H9 (cell line): ENCODE measurements at regions not wholly inside any gene's neighbourhood (a gene's known extent, or its start where the extent isn't known, plus 50 kb on each side); places are given as distances from the start of the nearest gene placed in this dataset.

Source experiments
- DNase-seq: peaks from one replicate; pipeline ENCODE4 v3.0.0-alpha.2; 2017
- H2AFZ ChIP-seq: one replicate; pipeline ENCODE4 v1.6.1; 2013; ENCODE audit warnings: mild to moderate bottlenecking, low read length, control low read depth, moderate library complexity
- H2AK5ac ChIP-seq: 2 replicates; pipeline ENCODE4 v1.6.1; 2013; ENCODE audit warnings: low read length, control low read depth, mixed read lengths; ENCODE audit not compliant: insufficient read length
- H2BK120ac ChIP-seq: one replicate; pipeline ENCODE4 v1.6.1; 2013; ENCODE audit warnings: low read depth, mild to moderate bottlenecking, low read length, control low read depth, inconsistent platforms; ENCODE audit not compliant: poor library complexity, severe bottlenecking
- H2BK12ac ChIP-seq: 2 replicates; pipeline ENCODE4 v1.6.1; 2013; ENCODE audit warnings: low read length, control low read depth, mixed read lengths, low read depth; ENCODE audit not compliant: insufficient read length
- H2BK15ac ChIP-seq: 2 replicates; pipeline ENCODE4 v1.6.1; 2013; ENCODE audit warnings: low read depth, low read length, control low read depth
- H2BK20ac ChIP-seq: one replicate; pipeline ENCODE4 v1.6.1; 2013; ENCODE audit warnings: low read depth, mild to moderate bottlenecking, low read length, control low read depth, inconsistent platforms; ENCODE audit not compliant: poor library complexity, severe bottlenecking
- H2BK5ac ChIP-seq: 2 replicates; pipeline ENCODE4 v1.6.1; 2013; ENCODE audit warnings: low read length, control low read depth, mixed read lengths; ENCODE audit not compliant: insufficient read length
- H3K14ac ChIP-seq: 2 replicates; pipeline ENCODE4 v1.6.1; 2013; ENCODE audit warnings: low read length, control low read depth; ENCODE audit not compliant: insufficient read depth
- H3K18ac ChIP-seq: 2 replicates; pipeline ENCODE4 v1.6.1; 2013; ENCODE audit warnings: low read depth, mild to moderate bottlenecking, mixed read lengths, low read length, control low read depth; ENCODE audit not compliant: insufficient read length
- H3K23ac ChIP-seq: 2 replicates; pipeline ENCODE4 v1.6.1; 2013; ENCODE audit warnings: low read length, control low read depth, mixed read lengths, low read depth; ENCODE audit not compliant: insufficient read length
- H3K23me2 ChIP-seq: 2 replicates; pipeline ENCODE4 v1.6.1; 2013; ENCODE audit warnings: low read depth, mild to moderate bottlenecking, mixed read lengths, low read length, control low read depth; ENCODE audit not compliant: insufficient read length, poor library complexity, severe bottlenecking
- H3K27ac ChIP-seq: 2 replicates; pipeline ENCODE4 v1.5.1; 2013; ENCODE audit warnings: low read length, control low read depth, mixed read lengths, low read depth; ENCODE audit not compliant: insufficient read length
- H3K27me3 ChIP-seq: 2 replicates; pipeline ENCODE4 v1.6.1; 2013; ENCODE audit warnings: low read length, control low read depth, inconsistent platforms; ENCODE audit not compliant: insufficient read depth
- H3K4ac ChIP-seq: 2 replicates; pipeline ENCODE4 v1.6.1; 2013; ENCODE audit warnings: low read depth, mild to moderate bottlenecking, control low read depth, inconsistent platforms, low read length, moderate library complexity
- H3K4me1 ChIP-seq: 2 replicates; pipeline ENCODE4 v1.6.1; 2013; ENCODE audit warnings: low read length, control low read depth, inconsistent platforms; ENCODE audit not compliant: insufficient read depth
- H3K4me2 ChIP-seq: 2 replicates; pipeline ENCODE4 v1.6.1; 2013; ENCODE audit warnings: low read length, control low read depth, mixed read lengths; ENCODE audit not compliant: insufficient read length, insufficient read depth
- H3K56ac ChIP-seq: 2 replicates; pipeline ENCODE4 v1.6.1; 2013; ENCODE audit warnings: low read depth, mild to moderate bottlenecking, mixed read lengths, low read length, control low read depth; ENCODE audit not compliant: insufficient read length
- H3K79me1 ChIP-seq: 2 replicates; pipeline ENCODE4 v1.6.1; 2013; ENCODE audit warnings: low read depth, mild to moderate bottlenecking, moderate library complexity, low read length, control low read depth, inconsistent platforms; ENCODE audit not compliant: insufficient read depth, poor library complexity, severe bottlenecking
- H3K79me2 ChIP-seq: 2 replicates; pipeline ENCODE4 v1.6.1; 2013; ENCODE audit warnings: low read length, control low read depth, inconsistent platforms; ENCODE audit not compliant: insufficient read depth
- H3K9ac ChIP-seq: 2 replicates; pipeline ENCODE4 v1.6.1; 2013; ENCODE audit warnings: low read length, control low read depth, mixed read lengths; ENCODE audit not compliant: insufficient read length; ENCODE audit errors: extremely low read depth
- H3K9me3 ChIP-seq: one replicate; pipeline ENCODE4 v1.6.1; 2013; ENCODE audit warnings: low read depth, low read length, inconsistent platforms; ENCODE audit not compliant: control insufficient read depth
- H3T11ph ChIP-seq: one replicate; pipeline ENCODE4 v1.6.1; 2013; ENCODE audit warnings: mild to moderate bottlenecking, low read length, control low read depth, inconsistent platforms
- H4K20me1 ChIP-seq: one replicate; pipeline ENCODE4 v1.6.1; 2013; ENCODE audit not compliant: control insufficient read depth, insufficient read length, insufficient read depth
- H4K5ac ChIP-seq: 2 replicates; pipeline ENCODE4 v1.6.1; 2013; ENCODE audit warnings: low read depth, mild to moderate bottlenecking, mixed read lengths, low read length, control low read depth; ENCODE audit not compliant: insufficient read length
- H4K8ac ChIP-seq: replicated peaks from 2 replicates; pipeline ENCODE4 v1.6.1; 2013; ENCODE audit warnings: low read length, control low read depth, mixed read lengths, low read depth; ENCODE audit not compliant: insufficient read length
- H4K91ac ChIP-seq: 2 replicates; pipeline ENCODE4 v1.6.1; 2013; ENCODE audit warnings: low read depth, mild to moderate bottlenecking, moderate library complexity, mixed read lengths, low read length, control low read depth; ENCODE audit not compliant: insufficient read length
- H3K27ac Mint-ChIP-seq, 3 experiments: 2 replicates in 2 of 3; 3 replicates in 1 of 3; pipeline ENCODE4 v1.8.0; 2020 to 2021; ENCODE audit warnings: mixed read lengths in 3 of 3, mild to moderate bottlenecking in 1 of 3, moderate library complexity in 1 of 3
- H3K27me3 Mint-ChIP-seq: 2 replicates; pipeline ENCODE4 v1.8.0; 2021; ENCODE audit warnings: low read depth, mild to moderate bottlenecking, moderate library complexity, mixed read lengths
- H3K36me3 Mint-ChIP-seq, 3 experiments: 2 replicates in 2 of 3; 3 replicates in 1 of 3; pipeline ENCODE4 v1.8.0; 2020 to 2021; ENCODE audit warnings: low read depth in 3 of 3, mixed read lengths in 3 of 3; ENCODE audit not compliant: insufficient read depth in 1 of 3
- H3K4me1 Mint-ChIP-seq, 2 experiments: 2 replicates each; pipeline ENCODE4 v1.8.0; 2020; ENCODE audit warnings: mixed read lengths in 2 of 2
- H3K4me3 Mint-ChIP-seq, 2 experiments: 2 replicates in 1 of 2; 3 replicates in 1 of 2; pipeline ENCODE4 v1.8.0; 2020 to 2021; ENCODE audit warnings: mild to moderate bottlenecking in 2 of 2, mixed read lengths in 2 of 2, moderate library complexity in 1 of 2
- H3K9me3 Mint-ChIP-seq, 2 experiments: 2 replicates in 1 of 2; 3 replicates in 1 of 2; pipeline ENCODE4 v1.8.0; 2020; ENCODE audit warnings: mild to moderate bottlenecking in 2 of 2, mixed read lengths in 2 of 2, moderate library complexity in 1 of 2
- WGBS: extraction: QIAGEN DNeasy Blood & Tissue Kit; methylation state at CpG from one replicate; pipeline ENCODE4 v1.1.7; 2013; ENCODE audit warnings: missing lambda C conversion rate, low lambda C conversion rate, mixed read lengths; ENCODE audit not compliant: insufficient read length; ENCODE audit errors: extremely low coverage; 5-methylcytosine and 5-hydroxymethylcytosine counted together
- TF ChIP-seq, protein P1 (sequence below): fragments of 200-600 bp; sonication (generic); conservative IDR thresholded peaks from 3 replicates; pipeline ENCODE4 v1.8.0; 2021; ENCODE audit warnings: antibody characterized with exemption, mild to moderate bottlenecking

- no peak overlapping the region for H3K56ac ChIP-seq
- no peak overlapping the region for H3K27ac ChIP-seq
- no peaks in the 10 kb centered on the region for H3K79me2 ChIP-seq
- no peak overlapping the region for H3K23ac ChIP-seq
- no peaks in the 10 kb centered on the region for H3K79me1 ChIP-seq
- WGBS = no CpG with 5 or more reads among the region's 1 CpG
- H3K18ac ChIP-seq = no peak overlapping the region
- H4K20me1 ChIP-seq = no peaks in the 10 kb centered on the region
- Mint-ChIP-seq H3K4me3 (no peak overlapping the region), H3K9me3 (no peaks in the 10 kb centered on the region), H3K27me3 (no peaks in the 10 kb centered on the region), H3K4me1 (no peaks in the 10 kb centered on the region), H3K27ac (peak overlapping the region in 2 of 3 experiments; percentile 44 to 90; a peak in 2 of 7 replicates), H3K36me3 (no peaks in the 10 kb centered on the region)
- H2BK12ac ChIP-seq = no peak overlapping the region
- DNase-seq = no peak
- H3K27me3 ChIP-seq = no peaks in the 10 kb centered on the region
- no peak overlapping the region for H2BK20ac ChIP-seq
- H4K5ac ChIP-seq = no peak overlapping the region
- H3K4ac ChIP-seq = no peak overlapping the region
- no peak overlapping the region for H4K91ac ChIP-seq
- TF ChIP-seq, protein P1, sequence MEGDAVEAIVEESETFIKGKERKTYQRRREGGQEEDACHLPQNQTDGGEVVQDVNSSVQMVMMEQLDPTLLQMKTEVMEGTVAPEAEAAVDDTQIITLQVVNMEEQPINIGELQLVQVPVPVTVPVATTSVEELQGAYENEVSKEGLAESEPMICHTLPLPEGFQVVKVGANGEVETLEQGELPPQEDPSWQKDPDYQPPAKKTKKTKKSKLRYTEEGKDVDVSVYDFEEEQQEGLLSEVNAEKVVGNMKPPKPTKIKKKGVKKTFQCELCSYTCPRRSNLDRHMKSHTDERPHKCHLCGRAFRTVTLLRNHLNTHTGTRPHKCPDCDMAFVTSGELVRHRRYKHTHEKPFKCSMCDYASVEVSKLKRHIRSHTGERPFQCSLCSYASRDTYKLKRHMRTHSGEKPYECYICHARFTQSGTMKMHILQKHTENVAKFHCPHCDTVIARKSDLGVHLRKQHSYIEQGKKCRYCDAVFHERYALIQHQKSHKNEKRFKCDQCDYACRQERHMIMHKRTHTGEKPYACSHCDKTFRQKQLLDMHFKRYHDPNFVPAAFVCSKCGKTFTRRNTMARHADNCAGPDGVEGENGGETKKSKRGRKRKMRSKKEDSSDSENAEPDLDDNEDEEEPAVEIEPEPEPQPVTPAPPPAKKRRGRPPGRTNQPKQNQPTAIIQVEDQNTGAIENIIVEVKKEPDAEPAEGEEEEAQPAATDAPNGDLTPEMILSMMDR = no peak
- no peak overlapping the region for H3T11ph ChIP-seq
- no peak overlapping the region for H2BK120ac ChIP-seq
- H3K23me2 ChIP-seq = no peaks in the 10 kb centered on the region
- H2BK15ac ChIP-seq = no peak overlapping the region
- H2BK5ac ChIP-seq = no peak overlapping the region
- no peak overlapping the region for H4K8ac ChIP-seq
- H2AFZ ChIP-seq = no peak overlapping the region
- H3K14ac ChIP-seq = no peak overlapping the region
- no peaks in the 10 kb centered on the region for H3K9me3 ChIP-seq
- H3K4me2 ChIP-seq = no peak overlapping the region
- no peak overlapping the region for H2AK5ac ChIP-seq
- H3K9ac ChIP-seq = no peak overlapping the region
- H3K4me1 ChIP-seq = no peaks in the 10 kb centered on the region
Observed at GRCh38 chr1:80241566-80241965, 1235.0 kb upstream of the ADGRL4 start.
